ENCODE measurements at regions not wholly inside any gene's neighbourhood (a gene's known extent, or its start where the extent isn't known, plus 50 kb on each side); places are given as distances from the start of the nearest gene placed in this dataset.
A peak's percentile ranks its signal among the peaks of the same experiment; 100 is the strongest.

GRCh38 chr5:54707841-54708240 lies 190.3 kb downstream of the SNX18 start:
- Mint-ChIP-seq H3K9me3 (no peaks in the 10 kb centered on the region), H3K36me3 (ENCODE audit: insufficient read depth) (no peaks in the 10 kb centered on the region), H3K4me3 (no peak overlapping the region), H3K27me3 (no peaks in the 10 kb centered on the region), H3K27ac (no peak overlapping the region), H3K4me1 (ENCODE audit: low read depth in 2 of 2) (peaks cover 7 to 9% of the 10 kb centered on the region in 2 donors)
- ATAC-seq (replicated peaks) (no peak), DNase-seq (no peak)

GRCh38 chr5:54705994-54706653 lies 188.6 kb downstream of the SNX18 start:
- Mint-ChIP-seq H3K4me1 (ENCODE audit: low read depth in 2 of 2) (peaks cover 7 to 9% of the 10 kb centered on the region in 2 donors), H3K27me3 (no peaks in the 10 kb centered on the region), H3K9me3 (no peaks in the 10 kb centered on the region), H3K36me3 (ENCODE audit: insufficient read depth) (no peaks in the 10 kb centered on the region), H3K27ac (peak overlapping the region in 1 of 2 donors; percentile 2), H3K4me3 (no peak overlapping the region)
- DNase-seq = no peak
- no peak for ATAC-seq (replicated peaks)

- no peaks in the 10 kb centered on the region for H3K36me3 Mint-ChIP-seq (ENCODE audit: insufficient read depth)
- peaks cover 7 to 9% of the 10 kb centered on the region in 2 donors for H3K4me1 Mint-ChIP-seq (ENCODE audit: low read depth in 2 of 2)
- no peaks in the 10 kb centered on the region for H3K9me3 Mint-ChIP-seq
- H3K4me3 Mint-ChIP-seq = no peak overlapping the region
- H3K27ac Mint-ChIP-seq = no peak overlapping the region
- ATAC-seq (replicated peaks) (no peak), DNase-seq (no peak)
- H3K27me3 Mint-ChIP-seq = no peaks in the 10 kb centered on the region
Observed at GRCh38 chr5:54704825-54705224, 187.3 kb downstream of the SNX18 start.

GRCh38 chr5:54704333-54704732 lies 186.8 kb downstream of the SNX18 start:
- H3K27ac Mint-ChIP-seq = no peak overlapping the region
- no peaks in the 10 kb centered on the region for H3K27me3 Mint-ChIP-seq
- ATAC-seq (replicated peaks) (no peak), DNase-seq (no peak)
- H3K36me3 Mint-ChIP-seq (ENCODE audit: insufficient read depth) = no peaks in the 10 kb centered on the region
- peaks cover 7 to 9% of the 10 kb centered on the region in 2 donors for H3K4me1 Mint-ChIP-seq (ENCODE audit: low read depth in 2 of 2)
- no peaks in the 10 kb centered on the region for H3K9me3 Mint-ChIP-seq
- no peak overlapping the region for H3K4me3 Mint-ChIP-seq

GRCh38 chr5:54703565-54704255 lies 186.2 kb downstream of the SNX18 start:
- Mint-ChIP-seq H3K9me3 (no peaks in the 10 kb centered on the region), H3K36me3 (ENCODE audit: insufficient read depth) (no peaks in the 10 kb centered on the region), H3K27me3 (no peaks in the 10 kb centered on the region), H3K4me1 (ENCODE audit: low read depth in 2 of 2) (peaks cover 7 to 9% of the 10 kb centered on the region in 2 donors), H3K27ac (no peak overlapping the region), H3K4me3 (no peak overlapping the region)
- no peak for DNase-seq
- no peak for ATAC-seq (replicated peaks)

- Mint-ChIP-seq H3K27ac (no peak overlapping the region), H3K36me3 (ENCODE audit: insufficient read depth) (no peaks in the 10 kb centered on the region), H3K4me3 (no peak overlapping the region), H3K27me3 (no peaks in the 10 kb centered on the region), H3K9me3 (no peaks in the 10 kb centered on the region), H3K4me1 (ENCODE audit: low read depth in 2 of 2) (peaks cover 7 to 9% of the 10 kb centered on the region in 2 donors)
- no peak for ATAC-seq (replicated peaks)
- DNase-seq = no peak
Observed at GRCh38 chr5:54703133-54703532, 185.6 kb downstream of the SNX18 start.

- H3K27me3 Mint-ChIP-seq = no peaks in the 10 kb centered on the region
- DNase-seq = no peak
Observed at GRCh38 chr5:54702470-54702869, 184.9 kb downstream of the SNX18 start.

GRCh38 chr5:54700986-54701578 lies 183.5 kb downstream of the SNX18 start:
- Mint-ChIP-seq H3K4me3 (no peak overlapping the region), H3K27ac (no peak overlapping the region), H3K36me3 (ENCODE audit: insufficient read depth) (no peaks in the 10 kb centered on the region), H3K4me1 (ENCODE audit: low read depth in 2 of 2) (peaks cover 1 to 6% of the 10 kb centered on the region in 2 donors), H3K27me3 (no peaks in the 10 kb centered on the region), H3K9me3 (no peaks in the 10 kb centered on the region)
- DNase-seq (no peak), ATAC-seq (replicated peaks) (no peak)

More at GRCh38 chr5:54702470-54702869, 184.9 kb downstream of the SNX18 start:
- no peaks in the 10 kb centered on the region for H3K9me3 Mint-ChIP-seq
- peaks cover 7 to 9% of the 10 kb centered on the region in 2 donors for H3K4me1 Mint-ChIP-seq (ENCODE audit: low read depth in 2 of 2)
- ATAC-seq (replicated peaks) = no peak
- no peaks in the 10 kb centered on the region for H3K36me3 Mint-ChIP-seq (ENCODE audit: insufficient read depth)
- H3K4me3 Mint-ChIP-seq = no peak overlapping the region
- no peak overlapping the region for H3K27ac Mint-ChIP-seq

GRCh38 chr5:54696931-54697330 lies 179.4 kb downstream of the SNX18 start:
- Mint-ChIP-seq H3K4me3 (no peak overlapping the region), H3K27ac (no peak overlapping the region), H3K36me3 (ENCODE audit: insufficient read depth) (peaks cover 2% of the 10 kb centered on the region), H3K9me3 (no peaks in the 10 kb centered on the region), H3K4me1 (ENCODE audit: low read depth in 2 of 2) (peaks cover 0 to 3% of the 10 kb centered on the region in 2 donors), H3K27me3 (peaks cover 0 to 1% of the 10 kb centered on the region in 2 donors)
- DNase-seq = no peak
- ATAC-seq (replicated peaks) = no peak

- H3K27ac Mint-ChIP-seq = no peak overlapping the region
- peaks cover 2% of the 10 kb centered on the region for H3K36me3 Mint-ChIP-seq (ENCODE audit: insufficient read depth)
- no peak for DNase-seq
- H3K4me1 Mint-ChIP-seq (ENCODE audit: low read depth in 2 of 2) = peaks cover 0 to 3% of the 10 kb centered on the region in 2 donors
- H3K27me3 Mint-ChIP-seq = peaks cover 0 to 7% of the 10 kb centered on the region in 2 donors
- H3K4me3 Mint-ChIP-seq = no peak overlapping the region
- no peak for ATAC-seq (replicated peaks)
- no peaks in the 10 kb centered on the region for H3K9me3 Mint-ChIP-seq
Observed at GRCh38 chr5:54696346-54696745, 178.8 kb downstream of the SNX18 start.

- ATAC-seq (replicated peaks) (no peak), DNase-seq (no peak)
- Mint-ChIP-seq H3K27me3 (peaks cover 0 to 8% of the 10 kb centered on the region in 2 donors), H3K9me3 (no peaks in the 10 kb centered on the region), H3K4me3 (no peak overlapping the region), H3K27ac (no peak overlapping the region), H3K4me1 (ENCODE audit: low read depth in 2 of 2) (peaks cover 3 to 11% of the 10 kb centered on the region in 2 donors), H3K36me3 (ENCODE audit: insufficient read depth) (peaks cover 2% of the 10 kb centered on the region)
Observed at GRCh38 chr5:54695198-54695966, 177.8 kb downstream of the SNX18 start.

GRCh38 chr5:54693936-54694657 lies 176.5 kb downstream of the SNX18 start:
- DNase-seq = no peak
- no peaks in the 10 kb centered on the region for H3K9me3 Mint-ChIP-seq
- peaks cover 3 to 15% of the 10 kb centered on the region in 2 donors for H3K4me1 Mint-ChIP-seq (ENCODE audit: low read depth in 2 of 2)
- H3K36me3 Mint-ChIP-seq (ENCODE audit: insufficient read depth) = peaks cover 2% of the 10 kb centered on the region
- H3K27me3 Mint-ChIP-seq = peaks cover 0 to 8% of the 10 kb centered on the region in 2 donors
- ATAC-seq (replicated peaks) = no peak
- H3K4me3 Mint-ChIP-seq = no peak overlapping the region
- H3K27ac Mint-ChIP-seq = no peak overlapping the region

- H3K36me3 Mint-ChIP-seq (ENCODE audit: insufficient read depth) = peaks cover 2% of the 10 kb centered on the region
- ATAC-seq (replicated peaks) (no peak), DNase-seq (no peak)
- no peak overlapping the region for H3K27ac Mint-ChIP-seq
- no peak overlapping the region for H3K4me3 Mint-ChIP-seq
- no peaks in the 10 kb centered on the region for H3K9me3 Mint-ChIP-seq
- peaks cover 3 to 15% of the 10 kb centered on the region in 2 donors for H3K4me1 Mint-ChIP-seq (ENCODE audit: low read depth in 2 of 2)
- peaks cover 0 to 8% of the 10 kb centered on the region in 2 donors for H3K27me3 Mint-ChIP-seq
Observed at GRCh38 chr5:54692631-54693030, 175.1 kb downstream of the SNX18 start.
